Cardiac muscle cell (in vitro differentiated cells and primary cell): ENCODE measurements at regions not wholly inside any gene's neighbourhood (a gene's known extent, or its start where the extent isn't known, plus 50 kb on each side); places are given as distances from the start of the nearest gene placed in this dataset.

ENCODE experiments used
- DNase-seq, 2 donors: peaks; one replicate each; pipeline versions ENCODE4 v3.0.0 to v3.0.0-alpha.2; 2010 to 2017; ENCODE audit warnings: low read depth in 1 of 2, low spot score in 1 of 2
- H3K27ac ChIP-seq: fragments of 200-600 bp; sonication (generic); 2 replicates; pipeline ENCODE4 v1.5.1; 2016
- H3K27me3 ChIP-seq: fragments of 200-600 bp; sonication (generic); 2 replicates; pipeline ENCODE4 v1.6.0; 2016; ENCODE audit warnings: control low read depth
- H3K36me3 ChIP-seq: fragments of 200-600 bp; sonication (generic); 2 replicates; pipeline ENCODE4 v1.5.1; 2016; ENCODE audit warnings: control low read depth
- H3K4me1 ChIP-seq: fragments of 200-600 bp; sonication (generic); 2 replicates; pipeline ENCODE4 v1.8.1; 2017; ENCODE audit warnings: low read depth, mild to moderate bottlenecking, mixed run types
- H3K4me3 ChIP-seq: fragments of 200-600 bp; sonication (generic); 2 replicates; pipeline ENCODE4 v1.5.1; 2016; ENCODE audit warnings: mild to moderate bottlenecking
- H3K9me3 ChIP-seq: fragments of 200-600 bp; sonication (generic); 2 replicates; pipeline ENCODE4 v1.5.1; 2017; ENCODE audit warnings: low read depth, mild to moderate bottlenecking, control low read depth
- CTCF ChIP-seq: IDR thresholded peaks from 2 replicates; pipeline ENCODE4 v1.5.1; 2012; ENCODE audit warnings: low read depth, mild to moderate bottlenecking, low read length

GRCh38 chr13:40206241-40207000 is 460.0 kb downstream of the FOXO1 start:
- no peak overlapping the region for H3K27ac ChIP-seq
- H3K27me3 ChIP-seq = no peaks in the 10 kb centered on the region
- TF ChIP-seq CTCF = no peak
- no peaks in the 10 kb centered on the region for H3K4me1 ChIP-seq
- no peak overlapping the region for H3K4me3 ChIP-seq
- DNase-seq = peak in 1 of 2 donors; percentile 54
- H3K9me3 ChIP-seq = no peaks in the 10 kb centered on the region
- H3K36me3 ChIP-seq = no peaks in the 10 kb centered on the region

- no peak overlapping the region for H3K27ac ChIP-seq
- no peaks in the 10 kb centered on the region for H3K4me1 ChIP-seq
- no peaks in the 10 kb centered on the region for H3K36me3 ChIP-seq
- H3K27me3 ChIP-seq = no peaks in the 10 kb centered on the region
- DNase-seq = no peak
- no peak overlapping the region for H3K4me3 ChIP-seq
- no peaks in the 10 kb centered on the region for H3K9me3 ChIP-seq
- no peak for TF ChIP-seq CTCF
Measured at GRCh38 chr13:40207001-40207478, 459.4 kb downstream of the FOXO1 start.

- H3K27ac ChIP-seq = no peak overlapping the region
- DNase-seq = no peak
- TF ChIP-seq CTCF = no peak
Measured at GRCh38 chr13:40208517-40208916, 457.9 kb downstream of the FOXO1 start.

GRCh38 chr13:40210865-40211585 is 455.4 kb downstream of the FOXO1 start:
- no peak overlapping the region for H3K27ac ChIP-seq
- DNase-seq = no peak
- no peaks in the 10 kb centered on the region for H3K4me1 ChIP-seq

More at GRCh38 chr13:40208517-40208916, 457.9 kb downstream of the FOXO1 start:
- Histone ChIP-seq H3K4me3 (no peak overlapping the region), H3K4me1 (no peaks in the 10 kb centered on the region), H3K9me3 (no peaks in the 10 kb centered on the region), H3K27me3 (no peaks in the 10 kb centered on the region), H3K36me3 (no peaks in the 10 kb centered on the region)

GRCh38 chr13:40211586-40211968 is 454.9 kb downstream of the FOXO1 start:
- H3K9me3 ChIP-seq = no peaks in the 10 kb centered on the region
- no peak overlapping the region for H3K27ac ChIP-seq
- H3K36me3 ChIP-seq = no peaks in the 10 kb centered on the region
- H3K4me3 ChIP-seq = no peak overlapping the region
- no peaks in the 10 kb centered on the region for H3K27me3 ChIP-seq
- DNase-seq = no peak
- TF ChIP-seq CTCF = no peak
- no peaks in the 10 kb centered on the region for H3K4me1 ChIP-seq

More at GRCh38 chr13:40210865-40211585, 455.4 kb downstream of the FOXO1 start:
- Histone ChIP-seq H3K4me3 (no peak overlapping the region), H3K27me3 (no peaks in the 10 kb centered on the region), H3K9me3 (no peaks in the 10 kb centered on the region), H3K36me3 (no peaks in the 10 kb centered on the region)
- TF ChIP-seq CTCF = no peak
